Liver (tissue), 8 donors: ENCODE measurements at regions not wholly inside any gene's neighbourhood (a gene's known extent, or its start where the extent isn't known, plus 50 kb on each side); places are given as distances from the start of the nearest gene placed in this dataset.

ENCODE experiments used
- DNase-seq: peaks from one replicate; pipeline ENCODE4 v3.0.0-alpha.2; 2017; ENCODE audit warnings: low spot score
- H3K27ac ChIP-seq, 2 donors: one replicate each; pipeline ENCODE4 v1.7.0; 2013; ENCODE audit warnings: inconsistent platforms in 2 of 2, low read length in 2 of 2, control low read depth in 1 of 2, low read depth in 1 of 2, mild to moderate bottlenecking in 1 of 2
- H3K27me3 ChIP-seq, 4 donors: one replicate each; pipeline versions ENCODE4 v1.6.1 to v1.7.0; 2013; ENCODE audit warnings: low read length in 3 of 4, inconsistent platforms in 1 of 4, mild to moderate bottlenecking in 1 of 4, moderate library complexity in 1 of 4; ENCODE audit not compliant: control insufficient read depth in 4 of 4, insufficient read depth in 4 of 4
- H3K36me3 ChIP-seq, 4 donors: one replicate each; pipeline versions ENCODE4 v1.6.1 to v1.7.0; 2013; ENCODE audit warnings: low read length in 3 of 4, mild to moderate bottlenecking in 3 of 4, low read depth in 1 of 4, moderate library complexity in 1 of 4; ENCODE audit not compliant: control insufficient read depth in 4 of 4, insufficient read depth in 3 of 4
- H3K4me1 ChIP-seq, 4 donors: one replicate each; pipeline versions ENCODE4 v1.6.1 to v1.7.0; 2013; ENCODE audit warnings: low read length in 3 of 4, mild to moderate bottlenecking in 3 of 4, moderate library complexity in 1 of 4; ENCODE audit not compliant: control insufficient read depth in 4 of 4, insufficient read depth in 4 of 4
- H3K4me3 ChIP-seq, 3 donors: one replicate each; pipeline versions ENCODE4 v1.6.1 to v1.7.0; 2013; ENCODE audit warnings: low read length in 3 of 3, control low read depth in 1 of 3, low read depth in 1 of 3, mild to moderate bottlenecking in 1 of 3
- H3K9ac ChIP-seq, 2 donors: one replicate each; pipeline ENCODE4 v1.7.0; 2013; ENCODE audit warnings: low read length in 2 of 2, mild to moderate bottlenecking in 2 of 2, moderate library complexity in 2 of 2, control low read depth in 1 of 2, low read depth in 1 of 2
- H3K9me3 ChIP-seq, 4 donors: one replicate each; pipeline versions ENCODE4 v1.6.1 to v1.7.0; 2013; ENCODE audit warnings: low read length in 3 of 4; ENCODE audit not compliant: control insufficient read depth in 4 of 4
- EGR1 ChIP-seq, 2 donors: IDR thresholded peaks; 2 replicates each; pipeline ENCODE4 v1.6.1; 2016 to 2018; ENCODE audit warnings: antibody characterized with exemption in 2 of 2, low read depth in 2 of 2
- FOXA1 ChIP-seq: IDR thresholded peaks from 2 replicates; pipeline ENCODE4 v1.6.1; 2016; ENCODE audit warnings: antibody characterized with exemption
- FOXA2 ChIP-seq: IDR thresholded peaks from 2 replicates; pipeline ENCODE4 v1.6.1; 2016; ENCODE audit warnings: antibody characterized with exemption
- GABPA ChIP-seq, 2 donors: IDR thresholded peaks in 1 of 2; conservative IDR thresholded peaks in 1 of 2; 2 replicates each; pipeline ENCODE4 v1.6.1; 2016; ENCODE audit warnings: antibody characterized with exemption in 2 of 2, mild to moderate bottlenecking in 1 of 2, moderate library complexity in 1 of 2
- HNF4A ChIP-seq, 2 donors: conservative IDR thresholded peaks; 2 replicates each; pipeline ENCODE4 v1.6.1; 2016; ENCODE audit warnings: antibody characterized with exemption in 2 of 2, mild to moderate bottlenecking in 2 of 2
- HNF4G ChIP-seq: IDR thresholded peaks from 2 replicates; pipeline ENCODE4 v1.6.1; 2016; ENCODE audit warnings: antibody characterized with exemption
- JUND ChIP-seq, 2 donors: IDR thresholded peaks; 2 replicates each; pipeline ENCODE4 v1.6.1; 2016; ENCODE audit warnings: antibody characterized with exemption in 2 of 2
- NR2F2 ChIP-seq: IDR thresholded peaks from 2 replicates; pipeline ENCODE4 v1.6.1; 2016; ENCODE audit warnings: antibody characterized with exemption
- RAD21 ChIP-seq, 2 donors: IDR thresholded peaks; 2 replicates each; pipeline ENCODE4 v1.6.1; 2016; ENCODE audit warnings: antibody characterized with exemption in 2 of 2, mild to moderate bottlenecking in 2 of 2
- RXRA ChIP-seq, 2 donors: IDR thresholded peaks; 2 replicates each; pipeline ENCODE4 v1.6.1; 2017 to 2018; ENCODE audit warnings: antibody characterized with exemption in 2 of 2, mild to moderate bottlenecking in 1 of 2
- SP1 ChIP-seq: IDR thresholded peaks from 2 replicates; pipeline ENCODE4 v1.6.1; 2018; ENCODE audit warnings: antibody characterized with exemption, mild to moderate bottlenecking
- TAF1 ChIP-seq: conservative IDR thresholded peaks from 2 replicates; pipeline ENCODE4 v1.6.1; 2016; ENCODE audit warnings: antibody characterized with exemption, mild to moderate bottlenecking
- YY1 ChIP-seq: IDR thresholded peaks from 2 replicates; pipeline ENCODE4 v1.6.1; 2016; ENCODE audit warnings: antibody characterized with exemption, mild to moderate bottlenecking
- WGBS: extraction: QIAGEN DNeasy Blood & Tissue Kit; methylation state at CpG from one replicate; pipeline ENCODE4 v1.1.7; 2013; 5-methylcytosine and 5-hydroxymethylcytosine counted together
- TF ChIP-seq, protein P1 (sequence below): fragments of 150-350 bp; IDR thresholded peaks from 2 replicates; pipeline ENCODE4 v1.5.1; 2017; ENCODE audit warnings: improper control_type of control experiment, low read depth, low read length; ENCODE audit not compliant: missing input control
- TF ChIP-seq, protein P2 (sequence below): IDR thresholded peaks from 2 replicates; pipeline ENCODE4 v1.6.1; 2016; ENCODE audit warnings: antibody characterized with exemption
- TF ChIP-seq, protein P3 (sequence below): IDR thresholded peaks from 2 replicates; pipeline ENCODE4 v1.6.1; 2016; ENCODE audit warnings: antibody characterized with exemption
- TF ChIP-seq, protein P4 (sequence below): IDR thresholded peaks from 2 replicates; pipeline ENCODE4 v1.6.1; 2016; ENCODE audit warnings: antibody characterized with exemption, mild to moderate bottlenecking
- TF ChIP-seq, protein P5 (sequence below): IDR thresholded peaks from 2 replicates; pipeline ENCODE4 v1.6.1; 2016; ENCODE audit warnings: antibody characterized with exemption
- donor health status: healthy.
- donor health status: healthy.
- donor health status: healthy.
- donor health status: healthy.
- donor health status: healthy.

DNA sequence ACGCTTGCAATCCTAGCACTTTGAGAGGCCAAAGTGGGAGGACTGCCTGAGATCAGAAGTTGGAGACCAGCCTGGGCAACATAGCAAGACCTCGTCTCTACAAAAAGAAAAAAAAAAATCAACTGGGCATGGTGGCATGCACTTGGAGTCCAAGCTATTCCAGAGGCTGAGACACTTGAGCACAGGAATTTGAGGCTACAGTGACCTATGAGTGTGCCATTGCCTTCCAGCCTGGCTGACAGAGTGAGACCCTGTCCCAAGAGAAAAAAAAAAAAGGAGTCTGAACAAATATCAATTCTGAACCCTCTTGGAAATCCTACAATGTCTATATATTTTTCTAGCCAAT is 126.8 kb upstream of the NRP1 start:
- TF ChIP-seq HNF4G (no peak), RXRA (IDR thresholded peaks at IDR 0.05) (no peak), TAF1 (no peak), NR2F2 (no peak), FOXA2 (no peak), GABPA (IDR thresholded peaks at IDR 0.05 in 1 of 2, conservative IDR thresholded peaks at IDR 0.05 in 1 of 2) (no peak), SP1 (no peak), FOXA1 (no peak), HNF4A (conservative IDR thresholded peaks at IDR 0.05) (no peak), JUND (IDR thresholded peaks at IDR 0.05) (no peak), EGR1 (IDR thresholded peaks at IDR 0.05; ENCODE audit: low read depth in 2 of 2) (no peak), RAD21 (IDR thresholded peaks at IDR 0.05) (no peak), YY1 (no peak)
- TF ChIP-seq, protein P1, sequence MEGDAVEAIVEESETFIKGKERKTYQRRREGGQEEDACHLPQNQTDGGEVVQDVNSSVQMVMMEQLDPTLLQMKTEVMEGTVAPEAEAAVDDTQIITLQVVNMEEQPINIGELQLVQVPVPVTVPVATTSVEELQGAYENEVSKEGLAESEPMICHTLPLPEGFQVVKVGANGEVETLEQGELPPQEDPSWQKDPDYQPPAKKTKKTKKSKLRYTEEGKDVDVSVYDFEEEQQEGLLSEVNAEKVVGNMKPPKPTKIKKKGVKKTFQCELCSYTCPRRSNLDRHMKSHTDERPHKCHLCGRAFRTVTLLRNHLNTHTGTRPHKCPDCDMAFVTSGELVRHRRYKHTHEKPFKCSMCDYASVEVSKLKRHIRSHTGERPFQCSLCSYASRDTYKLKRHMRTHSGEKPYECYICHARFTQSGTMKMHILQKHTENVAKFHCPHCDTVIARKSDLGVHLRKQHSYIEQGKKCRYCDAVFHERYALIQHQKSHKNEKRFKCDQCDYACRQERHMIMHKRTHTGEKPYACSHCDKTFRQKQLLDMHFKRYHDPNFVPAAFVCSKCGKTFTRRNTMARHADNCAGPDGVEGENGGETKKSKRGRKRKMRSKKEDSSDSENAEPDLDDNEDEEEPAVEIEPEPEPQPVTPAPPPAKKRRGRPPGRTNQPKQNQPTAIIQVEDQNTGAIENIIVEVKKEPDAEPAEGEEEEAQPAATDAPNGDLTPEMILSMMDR = no peak
- TF ChIP-seq, protein P2, sequence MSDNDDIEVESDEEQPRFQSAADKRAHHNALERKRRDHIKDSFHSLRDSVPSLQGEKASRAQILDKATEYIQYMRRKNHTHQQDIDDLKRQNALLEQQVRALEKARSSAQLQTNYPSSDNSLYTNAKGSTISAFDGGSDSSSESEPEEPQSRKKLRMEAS = no peak
- TF ChIP-seq, protein P3, sequence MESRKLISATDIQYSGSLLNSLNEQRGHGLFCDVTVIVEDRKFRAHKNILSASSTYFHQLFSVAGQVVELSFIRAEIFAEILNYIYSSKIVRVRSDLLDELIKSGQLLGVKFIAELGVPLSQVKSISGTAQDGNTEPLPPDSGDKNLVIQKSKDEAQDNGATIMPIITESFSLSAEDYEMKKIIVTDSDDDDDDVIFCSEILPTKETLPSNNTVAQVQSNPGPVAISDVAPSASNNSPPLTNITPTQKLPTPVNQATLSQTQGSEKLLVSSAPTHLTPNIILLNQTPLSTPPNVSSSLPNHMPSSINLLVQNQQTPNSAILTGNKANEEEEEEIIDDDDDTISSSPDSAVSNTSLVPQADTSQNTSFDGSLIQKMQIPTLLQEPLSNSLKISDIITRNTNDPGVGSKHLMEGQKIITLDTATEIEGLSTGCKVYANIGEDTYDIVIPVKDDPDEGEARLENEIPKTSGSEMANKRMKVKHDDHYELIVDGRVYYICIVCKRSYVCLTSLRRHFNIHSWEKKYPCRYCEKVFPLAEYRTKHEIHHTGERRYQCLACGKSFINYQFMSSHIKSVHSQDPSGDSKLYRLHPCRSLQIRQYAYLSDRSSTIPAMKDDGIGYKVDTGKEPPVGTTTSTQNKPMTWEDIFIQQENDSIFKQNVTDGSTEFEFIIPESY = no peak
- TF ChIP-seq, protein P4, sequence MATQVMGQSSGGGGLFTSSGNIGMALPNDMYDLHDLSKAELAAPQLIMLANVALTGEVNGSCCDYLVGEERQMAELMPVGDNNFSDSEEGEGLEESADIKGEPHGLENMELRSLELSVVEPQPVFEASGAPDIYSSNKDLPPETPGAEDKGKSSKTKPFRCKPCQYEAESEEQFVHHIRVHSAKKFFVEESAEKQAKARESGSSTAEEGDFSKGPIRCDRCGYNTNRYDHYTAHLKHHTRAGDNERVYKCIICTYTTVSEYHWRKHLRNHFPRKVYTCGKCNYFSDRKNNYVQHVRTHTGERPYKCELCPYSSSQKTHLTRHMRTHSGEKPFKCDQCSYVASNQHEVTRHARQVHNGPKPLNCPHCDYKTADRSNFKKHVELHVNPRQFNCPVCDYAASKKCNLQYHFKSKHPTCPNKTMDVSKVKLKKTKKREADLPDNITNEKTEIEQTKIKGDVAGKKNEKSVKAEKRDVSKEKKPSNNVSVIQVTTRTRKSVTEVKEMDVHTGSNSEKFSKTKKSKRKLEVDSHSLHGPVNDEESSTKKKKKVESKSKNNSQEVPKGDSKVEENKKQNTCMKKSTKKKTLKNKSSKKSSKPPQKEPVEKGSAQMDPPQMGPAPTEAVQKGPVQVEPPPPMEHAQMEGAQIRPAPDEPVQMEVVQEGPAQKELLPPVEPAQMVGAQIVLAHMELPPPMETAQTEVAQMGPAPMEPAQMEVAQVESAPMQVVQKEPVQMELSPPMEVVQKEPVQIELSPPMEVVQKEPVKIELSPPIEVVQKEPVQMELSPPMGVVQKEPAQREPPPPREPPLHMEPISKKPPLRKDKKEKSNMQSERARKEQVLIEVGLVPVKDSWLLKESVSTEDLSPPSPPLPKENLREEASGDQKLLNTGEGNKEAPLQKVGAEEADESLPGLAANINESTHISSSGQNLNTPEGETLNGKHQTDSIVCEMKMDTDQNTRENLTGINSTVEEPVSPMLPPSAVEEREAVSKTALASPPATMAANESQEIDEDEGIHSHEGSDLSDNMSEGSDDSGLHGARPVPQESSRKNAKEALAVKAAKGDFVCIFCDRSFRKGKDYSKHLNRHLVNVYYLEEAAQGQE = no peak
- TF ChIP-seq, protein P5, sequence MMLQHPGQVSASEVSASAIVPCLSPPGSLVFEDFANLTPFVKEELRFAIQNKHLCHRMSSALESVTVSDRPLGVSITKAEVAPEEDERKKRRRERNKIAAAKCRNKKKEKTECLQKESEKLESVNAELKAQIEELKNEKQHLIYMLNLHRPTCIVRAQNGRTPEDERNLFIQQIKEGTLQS = no peak
- WGBS = 87% methylated on average over 2 of the region's 2 CpGs

More for the DNA sequence above, 126.8 kb upstream of the NRP1 start:
- no peak for DNase-seq
- no peaks in the 10 kb centered on the region for H3K27me3 ChIP-seq
- H3K9ac ChIP-seq = no peak overlapping the region
- H3K27ac ChIP-seq = no peak overlapping the region
- no peaks in the 10 kb centered on the region for H3K36me3 ChIP-seq
- H3K4me1 ChIP-seq = no peaks in the 10 kb centered on the region
- no peaks in the 10 kb centered on the region for H3K9me3 ChIP-seq
- H3K4me3 ChIP-seq = no peak overlapping the region
